Thymus (tissue), 11 donors: ENCODE measurements at regions not wholly inside any gene's neighbourhood (a gene's known extent, or its start where the extent isn't known, plus 50 kb on each side); places are given as distances from the start of the nearest gene placed in this dataset.

Experiments
- DNase-seq, 9 donors: peaks; one replicate each; pipeline ENCODE4 v3.0.0-alpha.2; 2013; ENCODE audit warnings: low spot score in 9 of 9, low read depth in 6 of 9, missing footprints in 1 of 9
- H3K27ac ChIP-seq, 2 donors: one replicate each; pipeline ENCODE4 v1.5.1; 2013; ENCODE audit warnings: control low read depth in 1 of 2, low read depth in 1 of 2, low read length in 1 of 2, mild to moderate bottlenecking in 1 of 2, moderate library complexity in 1 of 2
- H3K27me3 ChIP-seq, 2 donors: one replicate each; pipeline ENCODE4 v1.5.1; 2013; ENCODE audit warnings: low read length in 1 of 2; ENCODE audit not compliant: control insufficient read depth in 2 of 2, insufficient read depth in 1 of 2
- H3K36me3 ChIP-seq, 2 donors: one replicate each; pipeline ENCODE4 v1.5.1; 2013; ENCODE audit warnings: low read length in 1 of 2, mild to moderate bottlenecking in 1 of 2, moderate library complexity in 1 of 2; ENCODE audit not compliant: control insufficient read depth in 2 of 2, insufficient read depth in 2 of 2
- H3K4me1 ChIP-seq, 2 donors: one replicate each; pipeline ENCODE4 v1.5.1; 2013; ENCODE audit warnings: low read length in 2 of 2; ENCODE audit not compliant: control insufficient read depth in 2 of 2, insufficient read depth in 2 of 2
- H3K4me3 ChIP-seq, 2 donors: one replicate each; pipeline ENCODE4 v1.5.1; 2013; ENCODE audit warnings: low read length in 2 of 2, control low read depth in 1 of 2, mild to moderate bottlenecking in 1 of 2
- H3K9me3 ChIP-seq, 2 donors: one replicate each; pipeline ENCODE4 v1.5.1; 2013; ENCODE audit warnings: low read length in 1 of 2, mild to moderate bottlenecking in 1 of 2; ENCODE audit not compliant: control insufficient read depth in 2 of 2, insufficient read depth in 1 of 2
- WGBS: extraction: QIAGEN DNeasy Blood & Tissue Kit; methylation state at CpG from one replicate; pipeline ENCODE4 v1.1.7; 2013; 5-methylcytosine and 5-hydroxymethylcytosine counted together
- donor health status: healthy.

GRCh38 chr12:30514666-30515065 lies 181.0 kb downstream of the IPO8 start:
- WGBS, result 86% methylated on average over 5 of the region's 5 CpGs
- Histone ChIP-seq H3K4me1 (no peaks in the 10 kb centered on the region), H3K27ac (no peak overlapping the region)

GRCh38 chr12:30508205-30508967 lies 187.3 kb downstream of the IPO8 start:
- Histone ChIP-seq H3K4me3 (no peak overlapping the region), H3K4me1 (no peaks in the 10 kb centered on the region), H3K9me3 (no peaks in the 10 kb centered on the region), H3K27ac (no peak overlapping the region), H3K36me3 (no peaks in the 10 kb centered on the region), H3K27me3 (no peaks in the 10 kb centered on the region)
- 89% methylated on average over 4 of the region's 4 CpGs for WGBS
- no peak for DNase-seq

More at GRCh38 chr12:30514666-30515065, 181.0 kb downstream of the IPO8 start:
- no peak for DNase-seq
- Histone ChIP-seq H3K27me3 (no peaks in the 10 kb centered on the region), H3K9me3 (no peaks in the 10 kb centered on the region), H3K4me3 (no peak overlapping the region), H3K36me3 (no peaks in the 10 kb centered on the region)

- no peaks in the 10 kb centered on the region for H3K4me1 ChIP-seq
- H3K36me3 ChIP-seq, result no peaks in the 10 kb centered on the region
- H3K4me3 ChIP-seq, result no peak overlapping the region
- no peaks in the 10 kb centered on the region for H3K9me3 ChIP-seq
- H3K27ac ChIP-seq, result no peak overlapping the region
- 93% methylated on average over 4 of the region's 4 CpGs for WGBS
- DNase-seq, result no peak
- H3K27me3 ChIP-seq, result no peaks in the 10 kb centered on the region
Measured at GRCh38 chr12:30507576-30507975, 188.1 kb downstream of the IPO8 start.

- Histone ChIP-seq H3K9me3 (no peaks in the 10 kb centered on the region), H3K4me1 (no peaks in the 10 kb centered on the region), H3K36me3 (no peaks in the 10 kb centered on the region), H3K27ac (no peak overlapping the region), H3K4me3 (no peak overlapping the region), H3K27me3 (no peaks in the 10 kb centered on the region)
- 88% methylated on average over 7 of the region's 7 CpGs for WGBS
- no peak for DNase-seq
Measured at GRCh38 chr12:30506411-30506810, 189.3 kb downstream of the IPO8 start.

GRCh38 chr12:30501718-30502117 lies 194.0 kb downstream of the IPO8 start:
- WGBS, result 90% methylated on average over 2 of the region's 2 CpGs
- Histone ChIP-seq H3K4me3 (no peak overlapping the region), H3K4me1 (no peaks in the 10 kb centered on the region), H3K36me3 (no peaks in the 10 kb centered on the region), H3K9me3 (no peaks in the 10 kb centered on the region), H3K27me3 (no peaks in the 10 kb centered on the region), H3K27ac (no peak overlapping the region)
- no peak for DNase-seq

GRCh38 chr12:30500532-30500931 lies 195.1 kb downstream of the IPO8 start:
- Histone ChIP-seq H3K4me1 (no peaks in the 10 kb centered on the region), H3K27ac (no peak overlapping the region), H3K9me3 (no peaks in the 10 kb centered on the region), H3K4me3 (no peak overlapping the region), H3K27me3 (no peaks in the 10 kb centered on the region), H3K36me3 (no peaks in the 10 kb centered on the region)
- 90% methylated on average over 4 of the region's 4 CpGs for WGBS
- DNase-seq, result no peak

- H3K27me3 ChIP-seq, result no peaks in the 10 kb centered on the region
- no peak overlapping the region for H3K27ac ChIP-seq
- WGBS, result 91% methylated on average over 14 of the region's 14 CpGs
- no peak overlapping the region for H3K4me3 ChIP-seq
- no peaks in the 10 kb centered on the region for H3K4me1 ChIP-seq
- DNase-seq, result no peak
- H3K9me3 ChIP-seq, result no peaks in the 10 kb centered on the region
- no peaks in the 10 kb centered on the region for H3K36me3 ChIP-seq
Measured at GRCh38 chr12:30485230-30485890, 210.3 kb downstream of the IPO8 start.

- Histone ChIP-seq H3K4me3 (no peak overlapping the region), H3K4me1 (no peaks in the 10 kb centered on the region), H3K36me3 (no peaks in the 10 kb centered on the region), H3K27me3 (no peaks in the 10 kb centered on the region), H3K9me3 (no peaks in the 10 kb centered on the region), H3K27ac (no peak overlapping the region)
- 92% methylated on average over 5 of the region's 5 CpGs for WGBS
- DNase-seq, result no peak
Measured at GRCh38 chr12:30484658-30485057, 211.0 kb downstream of the IPO8 start.

GRCh38 chr12:30482650-30483049 lies 213.0 kb downstream of the IPO8 start:
- Histone ChIP-seq H3K9me3 (no peaks in the 10 kb centered on the region), H3K4me3 (no peak overlapping the region), H3K36me3 (no peaks in the 10 kb centered on the region), H3K27me3 (no peaks in the 10 kb centered on the region), H3K4me1 (no peaks in the 10 kb centered on the region), H3K27ac (no peak overlapping the region)
- WGBS, result 97% methylated on average over 1 of the region's 1 CpG
- DNase-seq, result no peak
